Epithelial cell of esophagus (primary cell): ENCODE measurements at regions not wholly inside any gene's neighbourhood (a gene's known extent, or its start where the extent isn't known, plus 50 kb on each side); places are given as distances from the start of the nearest gene placed in this dataset.
A peak's percentile ranks its signal among the peaks of the same experiment; 100 is the strongest.
"Not testable (repeated sequence)": the region's sequence is repeated elsewhere in the genome, so short reads cannot be mapped to it uniquely, and the experiment has no call there.

Experiments used
- DNase-seq: peaks from one replicate; pipeline ENCODE4 v3.0.0; 2010; ENCODE audit warnings: low read depth
- H3K4me3 ChIP-seq: 2 replicates; pipeline ENCODE4 v1.5.1; 2011; ENCODE audit warnings: mild to moderate bottlenecking, low read length, control low read depth
- CTCF ChIP-seq: IDR thresholded peaks from 2 replicates; pipeline ENCODE4 v1.5.1; 2011; ENCODE audit warnings: low read depth, mild to moderate bottlenecking, low read length, control low read depth, inconsistent platforms; ENCODE audit not compliant: insufficient read depth; ENCODE audit errors: missing control alignments

GRCh38 chr1:203559523-203559922 lies 65.6 kb downstream of the OPTC start:
- H3K4me3 ChIP-seq: no peak overlapping the region
- TF ChIP-seq CTCF: no peak
- peak; percentile 74 for DNase-seq

- DNase-seq, H3K4me3 ChIP-seq: not testable (repeated sequence)
These were observed 64.9 kb upstream of the ATP2B4 start for GRCh38 chr1:203561761-203562160.

- DNase-seq: no peak
- no peak for TF ChIP-seq CTCF
- no peak overlapping the region for H3K4me3 ChIP-seq
These were observed 63.3 kb upstream of the ATP2B4 start for GRCh38 chr1:203563291-203563690.

- no peak overlapping the region for H3K4me3 ChIP-seq
- no peak for TF ChIP-seq CTCF
- DNase-seq: no peak
These were observed 62.6 kb upstream of the ATP2B4 start for GRCh38 chr1:203564024-203564423.

- DNase-seq: no peak
- TF ChIP-seq CTCF: no peak
These were observed 61.6 kb upstream of the ATP2B4 start for GRCh38 chr1:203565049-203565448.

GRCh38 chr1:203565981-203566380 lies 60.7 kb upstream of the ATP2B4 start:
- TF ChIP-seq CTCF: no peak

More at GRCh38 chr1:203565049-203565448, 61.6 kb upstream of the ATP2B4 start:
- no peak overlapping the region for H3K4me3 ChIP-seq

GRCh38 chr1:203566966-203567365 lies 59.7 kb upstream of the ATP2B4 start:
- DNase-seq, H3K4me3 ChIP-seq: not testable (repeated sequence)

More at GRCh38 chr1:203565981-203566380, 60.7 kb upstream of the ATP2B4 start:
- H3K4me3 ChIP-seq: no peak overlapping the region
- DNase-seq: no peak

GRCh38 chr1:203567596-203567995 lies 59.0 kb upstream of the ATP2B4 start:
- no peak for TF ChIP-seq CTCF
- DNase-seq: no peak
- no peak overlapping the region for H3K4me3 ChIP-seq
